Karpas-422 (cell line): ENCODE measurements at regions not wholly inside any gene's neighbourhood (a gene's known extent, or its start where the extent isn't known, plus 50 kb on each side); places are given as distances from the start of the nearest gene placed in this dataset.
"Not testable (repeated sequence)": the region's sequence is repeated elsewhere in the genome, so short reads cannot be mapped to it uniquely, and the experiment has no call there.

Source experiments
- DNase-seq: peaks from one replicate; pipeline ENCODE4 v3.0.0-alpha.2; 2015
- H2AFZ ChIP-seq: fragments of 200-600 bp; sonication (generic); 2 replicates; pipeline ENCODE4 v1.6.1; 2014; ENCODE audit warnings: antibody characterized with exemption, low read length, mixed read lengths
- H3K27ac ChIP-seq: fragments of 200-600 bp; sonication (generic); 2 replicates; pipeline ENCODE4 v1.5.1; 2014; ENCODE audit warnings: mild to moderate bottlenecking, low read length, moderate library complexity
- H3K27me3 ChIP-seq: fragments of 200-600 bp; sonication (generic); 2 replicates; pipeline ENCODE4 v1.6.1; 2014; ENCODE audit warnings: low read length, mixed read lengths
- H3K36me3 ChIP-seq: fragments of 200-600 bp; sonication (generic); 2 replicates; pipeline ENCODE4 v1.6.1; 2014; ENCODE audit warnings: low read length, mixed read lengths; ENCODE audit not compliant: insufficient read depth
- H3K4me1 ChIP-seq: fragments of 200-600 bp; sonication (generic); 2 replicates; pipeline ENCODE4 v1.6.1; 2014; ENCODE audit warnings: mild to moderate bottlenecking, low read length, mixed read lengths
- H3K4me2 ChIP-seq: fragments of 200-600 bp; sonication (generic); 2 replicates; pipeline ENCODE4 v1.6.1; 2014; ENCODE audit warnings: low read length, low read depth, mild to moderate bottlenecking; ENCODE audit not compliant: poor library complexity, severe bottlenecking
- H3K4me3 ChIP-seq: fragments of 200-600 bp; sonication (generic); 2 replicates; pipeline ENCODE4 v1.5.1; 2014; ENCODE audit warnings: mild to moderate bottlenecking, antibody characterized with exemption, low read length, mixed read lengths
- H3K79me2 ChIP-seq: fragments of 200-600 bp; sonication (generic); 2 replicates; pipeline ENCODE4 v1.6.1; 2014; ENCODE audit warnings: mild to moderate bottlenecking, low read length, mixed read lengths
- H3K9ac ChIP-seq: fragments of 200-600 bp; sonication (generic); 2 replicates; pipeline ENCODE4 v1.6.0; 2014; ENCODE audit warnings: low read length
- H3K9me2 ChIP-seq: fragments of 200-600 bp; sonication (generic), shearing (Covaris generic); replicated peaks from 2 replicates; pipeline ENCODE4 v1.6.0; 2014; ENCODE audit warnings: mild to moderate bottlenecking, low read length, moderate library complexity; ENCODE audit not compliant: insufficient read depth
- H3K9me3 ChIP-seq: fragments of 300-700, 200-600 bp; sonication (generic); 2 replicates; pipeline ENCODE4 v1.6.1; 2014; ENCODE audit warnings: low read length, mixed read lengths
- H4K20me1 ChIP-seq: fragments of 200-600 bp; sonication (generic); 2 replicates; pipeline ENCODE4 v1.6.1; 2014; ENCODE audit warnings: mild to moderate bottlenecking, antibody characterized with exemption, low read length, low read depth; ENCODE audit not compliant: insufficient read depth

DNA sequence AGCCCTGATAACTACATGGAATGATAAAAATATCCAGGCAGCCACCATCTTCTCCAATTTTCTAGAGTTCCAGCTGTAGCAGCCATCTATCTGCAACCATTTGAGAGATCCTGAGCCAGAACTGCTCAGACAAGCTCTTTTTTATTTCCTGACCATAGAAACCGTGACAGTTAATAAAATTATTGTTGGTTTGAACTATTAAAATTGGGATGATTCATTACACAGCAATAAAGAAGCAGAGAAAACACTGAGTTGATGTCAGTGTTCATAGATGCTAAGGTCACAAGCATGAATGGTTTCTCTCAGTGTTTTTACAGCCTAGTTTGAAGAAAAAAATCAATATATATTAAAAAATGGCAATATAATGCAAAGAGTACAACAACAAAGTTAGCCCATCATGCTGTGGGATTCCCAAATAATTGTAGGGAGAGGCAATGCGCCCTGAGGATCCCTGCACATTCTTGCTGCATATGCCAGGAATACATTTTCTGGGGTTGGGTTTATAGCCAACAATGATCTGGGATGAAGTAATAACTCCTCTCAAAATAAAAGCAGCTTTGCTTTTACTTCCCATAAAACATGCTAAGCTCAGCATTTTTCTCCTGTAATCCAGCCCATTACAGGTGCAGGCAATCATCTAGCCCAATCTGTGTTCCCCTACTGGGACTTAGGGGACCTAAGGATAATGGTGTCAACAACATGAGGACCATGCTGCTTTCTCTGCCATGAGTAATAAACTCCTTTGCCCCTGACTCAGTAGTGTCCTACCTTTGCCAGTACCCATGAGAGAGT, 84.0 kb downstream of the PABPC4L start:
- no peaks in the 10 kb centered on the region for H3K4me1 ChIP-seq
- H3K4me3 ChIP-seq: no peak overlapping the region
- no peak overlapping the region for H3K4me2 ChIP-seq
- no peaks in the 10 kb centered on the region for H3K79me2 ChIP-seq
- H4K20me1 ChIP-seq: no peaks in the 10 kb centered on the region
- no peaks in the 10 kb centered on the region; the same call in 1 of the 2 replicates for H3K9me3 ChIP-seq
- no peak overlapping the region for H3K9ac ChIP-seq
- DNase-seq: no peak
- H3K27me3 ChIP-seq: no peaks in the 10 kb centered on the region
- no peaks in the 10 kb centered on the region for H3K9me2 ChIP-seq
- no peaks in the 10 kb centered on the region for H3K36me3 ChIP-seq
- H3K27ac ChIP-seq: no peak overlapping the region
- H2AFZ ChIP-seq: no peak overlapping the region

DNA sequence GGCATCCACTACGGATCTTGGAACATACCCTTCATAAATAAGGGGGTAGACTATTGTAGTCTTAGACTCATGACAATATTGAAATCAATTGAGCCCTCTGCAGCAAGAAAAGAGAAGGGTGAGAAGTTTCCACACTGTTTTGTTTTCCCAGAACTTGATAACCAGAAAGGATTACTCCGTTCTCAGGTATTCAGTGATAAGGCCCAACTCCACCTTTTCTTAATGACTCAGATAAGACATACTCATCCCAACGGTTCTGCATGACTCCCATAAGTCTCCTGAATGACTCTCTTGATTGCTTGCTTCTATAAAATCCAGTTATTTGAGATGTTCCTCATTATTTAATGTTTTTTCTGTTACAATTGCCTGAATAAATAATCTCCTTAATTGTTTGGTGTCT, 111.7 kb downstream of the PABPC4L start:
- Histone ChIP-seq H3K79me2 (no peaks in the 10 kb centered on the region), H3K4me2 (no peak overlapping the region), H3K4me3 (no peak overlapping the region), H3K36me3 (no peaks in the 10 kb centered on the region), H3K9ac (no peak overlapping the region), H4K20me1 (no peaks in the 10 kb centered on the region), H3K27ac (no peak overlapping the region), H3K4me1 (no peaks in the 10 kb centered on the region), H3K27me3 (no peaks in the 10 kb centered on the region), H2AFZ (no peak overlapping the region), H3K9me3 (no peaks in the 10 kb centered on the region), H3K9me2 (no peaks in the 10 kb centered on the region)
- no peak for DNase-seq

DNA sequence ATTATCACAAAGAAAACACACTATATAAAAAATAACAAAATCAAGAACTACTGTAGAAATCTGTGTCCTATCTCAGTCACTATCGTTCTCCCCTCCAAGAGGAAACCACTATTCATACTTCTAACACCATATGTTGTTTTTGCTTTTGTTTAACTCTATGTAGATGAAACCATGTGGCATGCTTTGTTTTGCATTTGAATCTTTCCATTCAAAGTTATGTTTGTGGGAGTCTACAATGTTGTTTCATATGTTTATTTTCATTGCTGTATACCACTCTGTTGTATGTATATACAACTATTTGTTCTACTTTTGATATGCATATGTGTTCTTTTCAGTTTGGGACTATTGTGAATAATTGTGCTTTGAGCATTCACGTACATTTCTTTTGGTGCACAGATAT, 116.1 kb downstream of the PABPC4L start:
- Histone ChIP-seq H3K9me3 (no peaks in the 10 kb centered on the region; the same call in 1 of the 2 replicates), H2AFZ (no peak overlapping the region), H3K9me2 (no peaks in the 10 kb centered on the region), H3K4me2 (no peak overlapping the region), H3K9ac (no peak overlapping the region), H3K36me3 (no peaks in the 10 kb centered on the region), H3K79me2 (no peaks in the 10 kb centered on the region), H3K4me1 (no peaks in the 10 kb centered on the region), H3K27me3 (no peaks in the 10 kb centered on the region), H3K4me3 (no peak overlapping the region), H3K27ac (no peak overlapping the region), H4K20me1 (no peaks in the 10 kb centered on the region)
- no peak for DNase-seq

DNA sequence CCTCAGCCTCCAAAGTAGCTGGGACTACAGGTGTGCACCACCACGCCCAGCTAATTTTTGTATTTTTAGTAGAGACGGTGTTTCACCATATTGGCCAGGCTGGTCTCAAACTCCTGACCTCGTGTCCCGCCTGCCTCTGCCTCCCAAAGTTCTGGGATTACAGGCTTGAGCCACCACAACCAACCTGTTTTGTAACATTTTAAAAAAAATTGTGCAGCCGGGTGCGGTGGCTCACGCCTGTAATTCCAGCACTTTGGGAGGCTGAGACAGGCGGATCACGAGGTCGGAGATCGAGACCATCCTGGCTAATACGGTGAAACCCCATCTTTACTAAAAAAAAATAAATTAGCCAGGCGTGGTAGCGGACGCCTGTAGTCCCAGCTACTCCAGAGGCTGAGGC, 122.5 kb downstream of the PABPC4L start:
- H3K27ac ChIP-seq, H2AFZ ChIP-seq, H4K20me1 ChIP-seq, H3K9ac ChIP-seq, H3K36me3 ChIP-seq, H3K4me3 ChIP-seq, DNase-seq, H3K9me2 ChIP-seq, H3K4me2 ChIP-seq, H3K79me2 ChIP-seq, H3K9me3 ChIP-seq, H3K27me3 ChIP-seq: not testable (repeated sequence)
- H3K4me1 ChIP-seq: peaks cover 10% of the 10 kb centered on the region; the same call in 1 of the 2 replicates

DNA sequence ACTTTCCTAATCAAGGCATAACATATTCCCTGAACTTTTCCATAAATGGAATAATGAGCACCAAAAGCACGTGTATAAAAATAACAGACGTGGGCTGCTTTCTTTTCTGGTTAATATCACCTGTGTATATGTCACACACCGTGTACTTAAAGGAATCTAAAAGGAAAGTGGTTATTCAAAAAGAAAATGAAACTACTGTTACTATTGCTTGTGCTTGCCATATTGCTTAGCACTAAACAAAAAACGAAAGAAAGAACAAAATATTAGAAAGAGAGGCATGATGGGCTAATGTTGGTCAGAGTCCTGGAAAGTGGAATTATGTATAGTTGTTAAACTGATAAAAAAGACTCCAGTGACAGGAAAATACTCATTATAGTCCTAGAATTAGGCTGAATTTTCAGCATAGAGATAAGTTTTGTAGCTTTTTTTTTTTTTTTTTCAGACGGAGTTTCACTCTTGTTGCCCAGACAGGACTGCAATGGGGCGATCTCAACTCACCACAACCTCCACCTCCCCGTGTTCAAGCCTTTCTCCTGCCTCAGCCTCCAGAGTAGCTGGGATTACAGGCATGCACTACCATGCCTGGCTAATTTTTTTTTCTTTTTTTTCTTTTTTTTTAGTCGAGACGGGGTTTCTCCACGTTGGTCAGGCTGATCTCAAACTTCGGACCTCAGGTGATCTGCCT, 123.2 kb downstream of the PABPC4L start:
- H3K36me3 ChIP-seq: no peaks in the 10 kb centered on the region
- no peak for DNase-seq
- H4K20me1 ChIP-seq: no peaks in the 10 kb centered on the region
- H3K79me2 ChIP-seq: no peaks in the 10 kb centered on the region
- H3K4me2 ChIP-seq: peak overlapping the region; percentile 55
- peak overlapping the region; percentile 75 for H2AFZ ChIP-seq
- H3K27me3 ChIP-seq: no peaks in the 10 kb centered on the region
- no peak overlapping the region for H3K27ac ChIP-seq
- no peaks in the 10 kb centered on the region; the same call in 1 of the 2 replicates for H3K9me3 ChIP-seq
- peak overlapping the region; percentile 30; the same call in 1 of the 2 replicates for H3K4me3 ChIP-seq
- no peaks in the 10 kb centered on the region for H3K9me2 ChIP-seq
- 0 out of 2 replicates have a peak overlapping the region, but pooled peaks have one; percentile 20 for H3K9ac ChIP-seq
- peaks cover 10% of the 10 kb centered on the region; the same call in 1 of the 2 replicates for H3K4me1 ChIP-seq

DNA sequence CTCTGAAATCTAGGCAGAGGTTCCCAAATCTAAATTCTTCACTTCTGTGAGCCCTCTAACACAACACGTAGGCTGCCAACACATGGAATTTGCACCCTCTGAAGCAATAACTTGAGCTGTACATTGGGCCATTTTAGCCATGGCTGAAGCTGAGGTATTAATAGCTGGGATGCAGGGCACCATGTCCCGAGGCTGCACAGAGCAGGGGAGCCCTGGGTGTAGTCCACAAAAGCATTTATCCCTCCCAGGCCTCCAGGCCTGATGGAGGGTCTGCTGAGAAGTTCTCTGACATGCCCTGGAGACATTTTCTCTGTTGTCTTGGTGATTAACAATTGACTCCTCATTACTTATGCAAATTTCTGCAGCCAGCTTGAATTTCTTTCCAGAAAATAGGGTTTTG, 127.9 kb downstream of the PABPC4L start:
- DNase-seq: no peak
- Histone ChIP-seq H3K9me3 (no peaks in the 10 kb centered on the region), H3K4me1 (peaks cover 10% of the 10 kb centered on the region; the same call in 1 of the 2 replicates), H3K36me3 (no peaks in the 10 kb centered on the region), H3K4me3 (no peak overlapping the region), H3K9ac (no peak overlapping the region), H3K9me2 (no peaks in the 10 kb centered on the region), H3K79me2 (no peaks in the 10 kb centered on the region), H3K4me2 (no peak overlapping the region), H2AFZ (no peak overlapping the region), H3K27me3 (no peaks in the 10 kb centered on the region), H3K27ac (no peak overlapping the region), H4K20me1 (no peaks in the 10 kb centered on the region)

DNA sequence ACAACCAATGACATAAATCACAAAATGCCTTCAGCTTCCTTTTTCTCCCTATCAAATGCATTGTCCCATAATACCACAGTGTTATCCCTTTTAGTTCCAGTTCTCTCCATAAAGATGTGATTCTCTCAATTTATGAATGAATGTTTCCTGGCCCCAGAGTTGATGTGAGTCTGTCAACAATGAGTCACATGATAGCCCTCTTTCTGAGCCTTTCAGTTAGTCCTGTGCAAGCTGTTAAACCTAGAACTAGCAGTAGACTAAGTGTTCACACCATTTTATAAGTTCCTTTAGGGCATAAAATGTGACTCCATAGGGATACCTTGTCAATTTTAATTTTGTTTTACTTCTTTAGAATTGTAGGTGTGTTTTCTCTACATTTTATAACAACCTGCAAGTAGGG, 129.5 kb downstream of the PABPC4L start:
- Histone ChIP-seq H3K36me3 (no peaks in the 10 kb centered on the region), H3K4me2 (no peak overlapping the region), H2AFZ (no peak overlapping the region), H3K9ac (no peak overlapping the region), H3K4me3 (no peak overlapping the region), H3K79me2 (no peaks in the 10 kb centered on the region), H3K27ac (no peak overlapping the region), H4K20me1 (no peaks in the 10 kb centered on the region), H3K4me1 (peaks cover under 1% of the 10 kb centered on the region; the same call in 1 of the 2 replicates), H3K9me3 (no peaks in the 10 kb centered on the region), H3K9me2 (no peaks in the 10 kb centered on the region), H3K27me3 (no peaks in the 10 kb centered on the region)
- no peak for DNase-seq

DNA sequence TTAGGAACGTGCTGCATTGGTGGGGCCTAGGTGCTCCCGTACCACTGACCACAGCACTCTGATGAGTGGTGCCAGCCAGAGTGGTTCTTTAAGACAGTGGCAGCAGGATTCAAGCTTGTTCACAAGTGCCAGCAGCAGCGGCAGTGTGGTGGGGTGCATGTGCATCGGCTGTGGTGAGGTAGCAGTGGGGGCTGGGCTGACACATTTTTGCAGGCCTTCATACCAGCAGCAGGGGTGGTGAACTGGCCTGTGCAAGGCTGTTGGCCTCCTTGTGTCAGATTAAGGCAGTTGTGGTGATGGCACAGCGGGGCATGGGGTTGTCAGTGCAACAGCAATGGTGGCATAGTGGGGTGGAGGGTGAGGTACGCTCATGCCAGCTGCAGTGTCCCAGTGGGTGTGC, 131.4 kb downstream of the PABPC4L start:
- Histone ChIP-seq H3K79me2 (no peaks in the 10 kb centered on the region), H2AFZ (no peak overlapping the region)

More for the DNA sequence above, 131.4 kb downstream of the PABPC4L start:
- Histone ChIP-seq H3K27ac (no peak overlapping the region), H3K36me3 (no peaks in the 10 kb centered on the region), H3K4me3 (no peak overlapping the region), H4K20me1 (no peaks in the 10 kb centered on the region), H3K9ac (no peak overlapping the region), H3K9me2 (no peaks in the 10 kb centered on the region), H3K4me1 (no peaks in the 10 kb centered on the region), H3K9me3 (0 out of 2 replicates have a peak, but pooled peaks cover 2% of the 10 kb centered on the region), H3K4me2 (no peak overlapping the region), H3K27me3 (no peaks in the 10 kb centered on the region)
- DNase-seq: no peak
